SU-DHL-6 (cell line): ENCODE measurements at regions not wholly inside any gene's neighbourhood (a gene's known extent, or its start where the extent isn't known, plus 50 kb on each side); places are given as distances from the start of the nearest gene placed in this dataset.

Experiments
- H2AFZ ChIP-seq: fragments of 200-600 bp; sonication (generic); 2 replicates; pipeline ENCODE4 v1.6.1; 2014; ENCODE audit warnings: low read depth, mild to moderate bottlenecking, moderate library complexity, mixed read lengths, antibody characterized with exemption, low read length; ENCODE audit not compliant: severe bottlenecking
- H3F3A ChIP-seq: fragments of 200-600 bp; shearing (Covaris generic); 2 replicates; pipeline ENCODE4 v1.6.0; 2016; ENCODE audit warnings: antibody characterized with exemption, mild to moderate bottlenecking; ENCODE audit not compliant: insufficient read depth
- H3K27ac ChIP-seq: fragments of 200-600 bp; sonication (generic); 2 replicates; pipeline ENCODE4 v1.5.1; 2016; ENCODE audit warnings: low read depth, mild to moderate bottlenecking, low read length, moderate library complexity, mixed read lengths
- H3K27me3 ChIP-seq: fragments of 200-600 bp; sonication (generic), shearing (Covaris generic); 2 replicates; pipeline ENCODE4 v1.6.0; 2014; ENCODE audit warnings: mild to moderate bottlenecking, low read length
- H3K36me3 ChIP-seq: fragments of 200-600 bp; sonication (generic); 2 replicates; pipeline ENCODE4 v1.6.1; 2014; ENCODE audit warnings: mild to moderate bottlenecking, low read length, mixed read lengths
- H3K4me2 ChIP-seq: fragments of 300-600, 200-600 bp; shearing (Covaris generic), sonication (generic); 2 replicates; pipeline ENCODE4 v1.6.0; 2014; ENCODE audit warnings: low read length, low read depth, mild to moderate bottlenecking; ENCODE audit not compliant: poor library complexity, severe bottlenecking
- H3K4me3 ChIP-seq: fragments of 200-600 bp; sonication (generic); 2 replicates; pipeline ENCODE4 v1.5.1; 2014; ENCODE audit warnings: antibody characterized with exemption, low read length, mild to moderate bottlenecking, mixed read lengths; ENCODE audit not compliant: insufficient read depth, poor library complexity, severe bottlenecking
- H3K79me2 ChIP-seq: fragments of 200-600 bp; sonication (generic); 2 replicates; pipeline ENCODE4 v1.6.1; 2014; ENCODE audit warnings: mild to moderate bottlenecking, low read length, moderate library complexity; ENCODE audit not compliant: insufficient read depth
- H3K9ac ChIP-seq: fragments of 200-600 bp; sonication (generic); 2 replicates; pipeline ENCODE4 v1.7.0; 2014; ENCODE audit warnings: mild to moderate bottlenecking, low read length
- H3K9me2 ChIP-seq: fragments of 200-600 bp; sonication (generic); replicated peaks from 2 replicates; pipeline ENCODE4 v1.6.1; 2014; ENCODE audit warnings: low read length; ENCODE audit not compliant: insufficient read depth
- H3K9me3 ChIP-seq: fragments of 200-600 bp; sonication (generic); 2 replicates; pipeline ENCODE4 v1.6.1; 2014; ENCODE audit warnings: low read length, mixed read lengths; ENCODE audit not compliant: insufficient read depth
- H4K20me1 ChIP-seq: fragments of 200-600 bp; sonication (generic); 2 replicates; pipeline ENCODE4 v1.6.1; 2014; ENCODE audit warnings: low read depth, mild to moderate bottlenecking, antibody characterized with exemption, low read length, moderate library complexity, mixed read lengths
- EZH2phosphoT487 ChIP-seq: fragments of 200-600 bp; sonication (generic), shearing (Covaris generic); conservative IDR thresholded peaks from 2 replicates; pipeline ENCODE4 v1.6.1; 2018; ENCODE audit warnings: mild to moderate bottlenecking, antibody characterized with exemption, low read length, moderate library complexity, mixed read lengths
- TF ChIP-seq, protein P1 (sequence below): fragments of 200-600 bp; sonication (generic); IDR thresholded peaks from one replicate; pipeline ENCODE4 v1.5.1; 2017; ENCODE audit warnings: antibody characterized with exemption, mild to moderate bottlenecking, low read length, moderate library complexity; ENCODE audit not compliant: insufficient read depth, poor library complexity, severe bottlenecking

DNA sequence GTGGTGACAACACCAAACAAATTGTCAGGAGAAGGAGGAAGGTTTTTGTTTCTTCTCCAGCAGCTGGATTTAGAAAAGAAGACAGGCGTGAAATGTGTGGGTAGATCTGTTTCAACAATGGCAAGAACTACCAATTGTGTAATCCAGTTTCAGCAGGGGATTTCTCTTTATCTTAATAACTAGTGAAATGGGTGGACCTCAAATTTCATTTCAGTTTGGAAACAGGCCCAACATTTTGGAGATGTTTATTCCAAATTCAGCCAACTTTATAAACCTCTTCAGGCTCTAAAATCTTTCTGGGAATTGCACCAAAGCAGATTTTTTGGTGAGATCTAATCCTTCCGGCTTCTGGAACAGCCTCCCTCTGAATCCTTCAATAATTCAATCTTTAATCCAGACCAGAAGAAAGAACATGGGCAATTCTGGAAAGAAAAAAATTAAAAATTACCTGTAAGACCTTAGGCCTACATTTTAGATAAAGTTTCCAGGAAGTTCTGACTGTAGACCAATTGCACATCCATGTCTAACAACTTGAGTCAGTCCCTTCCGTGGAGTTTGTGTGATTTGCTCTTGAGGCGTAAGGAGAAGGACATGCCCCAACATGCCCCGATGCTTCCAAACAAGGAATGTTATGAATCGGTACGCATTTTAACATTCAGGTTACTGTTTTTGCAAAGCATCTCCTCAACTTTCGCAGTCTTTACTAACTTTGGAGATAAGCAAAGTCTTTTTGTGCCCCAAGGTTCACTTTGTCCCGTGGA lies 423.6 kb downstream of the IRX1 start:
- H3K9me2 ChIP-seq = no peaks in the 10 kb centered on the region
- H3K36me3 ChIP-seq = no peaks in the 10 kb centered on the region
- H3K27me3 ChIP-seq = no peaks in the 10 kb centered on the region
- H3K4me3 ChIP-seq = no peak overlapping the region
- H3F3A ChIP-seq = no peaks in the 10 kb centered on the region
- H3K9ac ChIP-seq = no peak overlapping the region
- TF ChIP-seq, protein P1, sequence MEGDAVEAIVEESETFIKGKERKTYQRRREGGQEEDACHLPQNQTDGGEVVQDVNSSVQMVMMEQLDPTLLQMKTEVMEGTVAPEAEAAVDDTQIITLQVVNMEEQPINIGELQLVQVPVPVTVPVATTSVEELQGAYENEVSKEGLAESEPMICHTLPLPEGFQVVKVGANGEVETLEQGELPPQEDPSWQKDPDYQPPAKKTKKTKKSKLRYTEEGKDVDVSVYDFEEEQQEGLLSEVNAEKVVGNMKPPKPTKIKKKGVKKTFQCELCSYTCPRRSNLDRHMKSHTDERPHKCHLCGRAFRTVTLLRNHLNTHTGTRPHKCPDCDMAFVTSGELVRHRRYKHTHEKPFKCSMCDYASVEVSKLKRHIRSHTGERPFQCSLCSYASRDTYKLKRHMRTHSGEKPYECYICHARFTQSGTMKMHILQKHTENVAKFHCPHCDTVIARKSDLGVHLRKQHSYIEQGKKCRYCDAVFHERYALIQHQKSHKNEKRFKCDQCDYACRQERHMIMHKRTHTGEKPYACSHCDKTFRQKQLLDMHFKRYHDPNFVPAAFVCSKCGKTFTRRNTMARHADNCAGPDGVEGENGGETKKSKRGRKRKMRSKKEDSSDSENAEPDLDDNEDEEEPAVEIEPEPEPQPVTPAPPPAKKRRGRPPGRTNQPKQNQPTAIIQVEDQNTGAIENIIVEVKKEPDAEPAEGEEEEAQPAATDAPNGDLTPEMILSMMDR = no peak
- no peak for TF ChIP-seq EZH2phosphoT487
- no peaks in the 10 kb centered on the region for H4K20me1 ChIP-seq
- no peaks in the 10 kb centered on the region for H3K79me2 ChIP-seq
- no peak overlapping the region for H3K27ac ChIP-seq
- no peak overlapping the region for H2AFZ ChIP-seq
- H3K4me2 ChIP-seq = no peak overlapping the region
- no peaks in the 10 kb centered on the region for H3K9me3 ChIP-seq

DNA sequence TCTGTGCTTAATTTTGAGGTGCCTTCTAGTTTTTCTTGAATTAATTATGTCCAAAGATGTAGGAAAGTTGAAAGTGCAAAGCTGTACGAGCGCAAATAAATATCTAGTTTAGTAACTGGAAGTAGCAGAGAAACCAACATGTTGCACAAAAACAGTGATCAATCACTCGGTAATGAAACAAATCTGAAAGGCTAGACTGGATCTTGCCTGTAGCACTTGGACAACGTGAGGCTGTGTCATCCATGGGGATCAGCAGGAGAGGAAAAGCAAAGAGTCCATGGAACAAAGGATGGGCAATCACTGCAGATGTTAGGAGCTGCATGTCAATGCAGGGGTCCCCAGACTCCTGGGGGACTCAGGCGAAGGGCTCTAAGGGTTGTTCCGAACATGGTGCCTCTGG lies 424.2 kb downstream of the IRX1 start:
- no peak overlapping the region for H3K4me2 ChIP-seq

GRCh38 chr5:4020400-4020799 lies 424.8 kb downstream of the IRX1 start:
- no peak for TF ChIP-seq EZH2phosphoT487
- TF ChIP-seq, protein P1 = no peak
- Histone ChIP-seq H3K4me2 (no peak overlapping the region), H3K27ac (no peak overlapping the region), H3K9ac (no peak overlapping the region), H4K20me1 (no peaks in the 10 kb centered on the region), H3K27me3 (no peaks in the 10 kb centered on the region), H3K79me2 (no peaks in the 10 kb centered on the region), H3K9me2 (no peaks in the 10 kb centered on the region), H3K36me3 (no peaks in the 10 kb centered on the region), H2AFZ (no peak overlapping the region), H3K9me3 (no peaks in the 10 kb centered on the region), H3K4me3 (no peak overlapping the region), H3F3A (no peaks in the 10 kb centered on the region)

More for the DNA sequence above, 424.2 kb downstream of the IRX1 start:
- H4K20me1 ChIP-seq = no peaks in the 10 kb centered on the region
- H3K9me2 ChIP-seq = no peaks in the 10 kb centered on the region
- H2AFZ ChIP-seq = no peak overlapping the region
- H3K36me3 ChIP-seq = no peaks in the 10 kb centered on the region
- no peaks in the 10 kb centered on the region for H3K79me2 ChIP-seq
- H3K9me3 ChIP-seq = no peaks in the 10 kb centered on the region
- no peak overlapping the region for H3K27ac ChIP-seq
- TF ChIP-seq, protein P1 = no peak
- TF ChIP-seq EZH2phosphoT487 = no peak
- H3F3A ChIP-seq = no peaks in the 10 kb centered on the region
- no peak overlapping the region for H3K4me3 ChIP-seq
- H3K27me3 ChIP-seq = no peaks in the 10 kb centered on the region
- H3K9ac ChIP-seq = no peak overlapping the region
